Naive B cell (primary cell): ENCODE measurements at regions not wholly inside any gene's neighbourhood (a gene's known extent, or its start where the extent isn't known, plus 50 kb on each side); places are given as distances from the start of the nearest gene placed in this dataset.
"Not testable (repeated sequence)": the region's sequence is repeated elsewhere in the genome, so short reads cannot be mapped to it uniquely, and the experiment has no call there.

Source experiments
- ATAC-seq, 2 donors: fragments of 150-1000 bp; cut with Tn5 transposase; 2 replicates each; pipeline ENCODE4 v1.10.0; 2021; ENCODE audit warnings: low read depth in 2 of 2, mild to moderate bottlenecking in 2 of 2, moderate library complexity in 2 of 2
- DNase-seq: peaks from one replicate; pipeline ENCODE4 v3.0.0; 2022
- H3K27ac Mint-ChIP-seq, 6 donors: one replicate each; pipeline ENCODE4 v1.8.0; 2020 to 2022; ENCODE audit warnings: mild to moderate bottlenecking in 6 of 6, mixed read lengths in 6 of 6, moderate library complexity in 5 of 6, inconsistent platforms in 2 of 6
- H3K27me3 Mint-ChIP-seq, 3 donors: one replicate each; pipeline ENCODE4 v1.8.0; 2021 to 2022; ENCODE audit warnings: mixed read lengths in 3 of 3, mild to moderate bottlenecking in 1 of 3
- H3K36me3 Mint-ChIP-seq, 2 donors: one replicate each; pipeline ENCODE4 v1.8.0; 2020 to 2022; ENCODE audit warnings: mixed read lengths in 2 of 2, inconsistent platforms in 1 of 2, mild to moderate bottlenecking in 1 of 2
- H3K4me1 Mint-ChIP-seq, 3 donors: one replicate each; pipeline ENCODE4 v1.8.0; 2020 to 2022; ENCODE audit warnings: mixed read lengths in 3 of 3, inconsistent platforms in 1 of 3, mild to moderate bottlenecking in 1 of 3, moderate library complexity in 1 of 3
- H3K4me3 Mint-ChIP-seq, 8 donors: one replicate each; pipeline ENCODE4 v1.8.0; 2020 to 2022; ENCODE audit warnings: mild to moderate bottlenecking in 8 of 8, mixed read lengths in 8 of 8, moderate library complexity in 8 of 8, inconsistent platforms in 2 of 8
- H3K9me3 Mint-ChIP-seq, 7 donors: one replicate each; pipeline ENCODE4 v1.8.0; 2020 to 2022; ENCODE audit warnings: mixed read lengths in 7 of 7, mild to moderate bottlenecking in 5 of 7, inconsistent platforms in 2 of 7, moderate library complexity in 1 of 7

- Mint-ChIP-seq H3K9me3 (peaks cover 0 to 1% (median 0%) of the 10 kb centered on the region in 7 donors), H3K27me3 (peaks cover 24 to 42% (median 39%) of the 10 kb centered on the region in 3 donors), H3K36me3 (no peaks in the 10 kb centered on the region), H3K4me3 (no peak overlapping the region), H3K27ac (no peak overlapping the region), H3K4me1 (no peaks in the 10 kb centered on the region)
- DNase-seq (no peak), ATAC-seq (no peak)
These were observed 57.1 kb downstream of the GRIN2B start for GRCh38 chr12:13924286-13924685.

GRCh38 chr12:13918897-13919296 is 62.5 kb downstream of the GRIN2B start:
- peaks cover 18 to 24% (median 23%) of the 10 kb centered on the region in 3 donors for H3K27me3 Mint-ChIP-seq
- H3K27ac Mint-ChIP-seq = no peak overlapping the region
- H3K9me3 Mint-ChIP-seq = peaks cover 0 to 4% (median 0%) of the 10 kb centered on the region in 7 donors
- no peak overlapping the region for H3K4me3 Mint-ChIP-seq
- no peak for ATAC-seq
- DNase-seq = no peak
- H3K36me3 Mint-ChIP-seq = no peaks in the 10 kb centered on the region
- peaks cover 0 to 4% (median 0%) of the 10 kb centered on the region in 3 donors for H3K4me1 Mint-ChIP-seq

DNA sequence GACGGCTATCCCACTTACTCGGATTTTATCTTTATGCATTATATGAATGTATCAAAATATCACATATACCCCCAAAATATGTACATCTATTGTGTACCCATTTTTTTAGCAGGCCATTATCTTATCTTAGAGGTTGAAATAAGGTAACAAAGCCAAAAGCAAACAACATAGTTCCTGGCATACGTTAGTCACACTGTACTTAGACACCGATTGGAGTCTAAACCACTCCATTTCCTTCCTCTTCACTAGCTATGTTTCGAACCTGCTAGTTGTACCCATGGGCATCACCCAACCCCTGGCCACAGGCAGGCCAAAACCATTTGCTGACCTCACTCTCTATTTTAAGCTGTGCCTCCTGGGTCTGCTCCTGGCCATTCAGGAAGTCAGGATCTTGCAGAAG is 66.3 kb downstream of the GRIN2B start:
- Mint-ChIP-seq H3K27me3 (peaks cover 24 to 40% (median 38%) of the 10 kb centered on the region in 3 donors), H3K27ac (no peak overlapping the region), H3K4me3 (no peak overlapping the region), H3K9me3 (peaks cover 0 to 7% (median 0%) of the 10 kb centered on the region in 7 donors), H3K4me1 (peaks cover 0 to 4% (median 0%) of the 10 kb centered on the region in 3 donors), H3K36me3 (no peaks in the 10 kb centered on the region)
- DNase-seq (no peak), ATAC-seq (no peak)

- Mint-ChIP-seq H3K9me3 (peaks cover 0 to 7% (median 0%) of the 10 kb centered on the region in 7 donors), H3K27me3 (peaks cover 18 to 39% (median 36%) of the 10 kb centered on the region in 3 donors), H3K4me1 (no peaks in the 10 kb centered on the region), H3K4me3 (no peak overlapping the region), H3K36me3 (no peaks in the 10 kb centered on the region), H3K27ac (no peak overlapping the region)
- DNase-seq (no peak), ATAC-seq (no peak)
These were observed 68.0 kb downstream of the GRIN2B start for GRCh38 chr12:13913371-13913770.

- H3K27ac Mint-ChIP-seq = peak overlapping the region in 1 of 6 donors; percentile 39
- H3K4me1 Mint-ChIP-seq = no peaks in the 10 kb centered on the region
- DNase-seq (no peak), ATAC-seq (no peak)
- no peaks in the 10 kb centered on the region for H3K36me3 Mint-ChIP-seq
- H3K27me3 Mint-ChIP-seq = peaks cover 20 to 47% (median 36%) of the 10 kb centered on the region in 3 donors
- peaks cover 0 to 7% (median 0%) of the 10 kb centered on the region in 7 donors for H3K9me3 Mint-ChIP-seq
- no peak overlapping the region for H3K4me3 Mint-ChIP-seq
These were observed 69.4 kb downstream of the GRIN2B start for GRCh38 chr12:13911756-13912554.

DNA sequence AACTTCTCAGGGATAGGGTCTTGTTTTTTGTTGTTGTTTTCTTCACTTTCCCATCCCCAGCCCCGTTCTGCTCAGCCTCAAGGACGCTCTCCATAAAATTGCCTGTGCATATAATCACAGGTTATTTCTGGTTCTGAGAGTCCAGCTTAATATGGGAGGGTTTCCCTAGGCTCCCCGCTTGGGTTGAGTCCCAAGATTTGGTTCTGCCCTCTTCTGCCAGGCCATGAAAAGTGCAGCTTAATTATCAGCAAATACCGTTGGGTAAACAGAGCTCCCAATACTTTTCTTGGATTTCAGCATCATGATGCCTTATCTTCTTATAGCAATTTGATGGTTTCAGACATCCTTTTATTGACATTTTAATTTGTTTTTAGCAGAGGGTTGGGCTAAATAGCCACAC is 75.6 kb downstream of the GRIN2B start:
- peaks cover 29 to 43% (median 33%) of the 10 kb centered on the region in 3 donors for H3K27me3 Mint-ChIP-seq
- ATAC-seq = no peak
- no peak overlapping the region for H3K27ac Mint-ChIP-seq
- no peaks in the 10 kb centered on the region for H3K4me1 Mint-ChIP-seq
- no peak overlapping the region for H3K4me3 Mint-ChIP-seq
- peaks cover 0 to 7% of the 10 kb centered on the region in 2 donors for H3K36me3 Mint-ChIP-seq
- DNase-seq = no peak
- peaks cover 0 to 17% (median 8%) of the 10 kb centered on the region in 7 donors for H3K9me3 Mint-ChIP-seq

DNA sequence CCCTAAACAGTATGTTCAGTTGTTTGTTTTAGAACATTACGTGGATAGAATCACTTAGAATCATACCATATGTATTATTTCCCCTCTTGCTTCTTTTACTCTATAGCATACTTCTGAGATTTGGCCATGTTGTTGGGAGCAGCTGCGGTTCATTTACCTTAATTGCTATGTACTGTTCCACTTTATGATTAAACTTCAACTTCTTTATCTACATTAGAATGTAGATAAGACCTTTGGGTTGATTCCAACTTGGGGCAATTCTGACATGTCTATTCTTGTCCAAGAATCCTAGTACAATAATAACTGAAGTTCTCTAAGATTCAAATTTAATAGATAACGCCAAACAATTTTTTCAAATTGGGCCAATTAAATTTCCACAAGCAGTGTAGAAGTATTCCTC is 80.7 kb downstream of the GRIN2B start:
- Mint-ChIP-seq H3K36me3 (peaks cover 0 to 7% of the 10 kb centered on the region in 2 donors), H3K27me3 (peaks cover 10 to 27% (median 16%) of the 10 kb centered on the region in 3 donors), H3K27ac (no peak overlapping the region), H3K4me1 (no peaks in the 10 kb centered on the region), H3K4me3 (no peak overlapping the region), H3K9me3 (peaks cover 0 to 9% (median 6%) of the 10 kb centered on the region in 7 donors)
- ATAC-seq (no peak), DNase-seq (no peak)

GRCh38 chr12:13898387-13898786 is 83.0 kb downstream of the GRIN2B start:
- not testable (repeated sequence) for H3K36me3 Mint-ChIP-seq, H3K4me1 Mint-ChIP-seq, DNase-seq, ATAC-seq, H3K4me3 Mint-ChIP-seq, H3K27ac Mint-ChIP-seq, H3K9me3 Mint-ChIP-seq
- peaks cover 7 to 18% (median 10%) of the 10 kb centered on the region in 3 donors for H3K27me3 Mint-ChIP-seq

GRCh38 chr12:13897811-13898210 is 83.6 kb downstream of the GRIN2B start:
- H3K36me3 Mint-ChIP-seq = no peaks in the 10 kb centered on the region
- H3K4me3 Mint-ChIP-seq = no peak overlapping the region
- peaks cover 0 to 2% (median 0%) of the 10 kb centered on the region in 7 donors for H3K9me3 Mint-ChIP-seq
- ATAC-seq = no peak
- DNase-seq = no peak
- H3K27ac Mint-ChIP-seq = no peak overlapping the region
- H3K4me1 Mint-ChIP-seq = no peaks in the 10 kb centered on the region
- peaks cover 6 to 19% (median 7%) of the 10 kb centered on the region in 3 donors for H3K27me3 Mint-ChIP-seq

DNA sequence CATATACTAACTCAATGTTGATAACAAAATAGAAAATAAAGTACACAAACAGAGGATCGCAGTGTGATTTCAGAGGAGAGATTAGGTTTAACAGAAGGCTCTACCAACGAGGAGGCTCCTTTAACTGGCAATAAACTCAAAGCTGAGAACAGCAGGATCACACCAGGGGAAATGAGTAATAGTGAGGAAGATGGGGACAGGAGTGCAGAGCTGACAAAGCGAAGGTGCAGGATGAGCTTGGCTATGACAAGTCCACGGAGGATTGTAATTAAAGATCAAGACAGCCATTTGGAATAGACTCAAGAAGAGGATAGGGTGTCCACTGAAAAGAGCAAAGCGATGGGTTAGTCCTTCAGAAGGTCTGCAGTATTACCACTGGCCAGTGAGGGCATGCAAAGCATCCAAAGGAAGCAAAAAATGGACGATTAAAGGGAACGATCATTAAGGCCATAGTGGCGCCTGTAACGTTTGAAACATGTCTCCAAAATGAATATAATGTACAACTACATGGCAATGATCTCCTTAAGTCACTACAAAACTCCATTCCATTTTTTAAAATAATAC is 85.3 kb downstream of the GRIN2B start:
- no peak for DNase-seq
- Mint-ChIP-seq H3K27ac (no peak overlapping the region), H3K27me3 (peaks cover 7 to 30% (median 13%) of the 10 kb centered on the region in 3 donors), H3K9me3 (peaks cover 0 to 2% (median 0%) of the 10 kb centered on the region in 7 donors), H3K4me1 (no peaks in the 10 kb centered on the region), H3K4me3 (no peak overlapping the region), H3K36me3 (no peaks in the 10 kb centered on the region)
- no peak for ATAC-seq

GRCh38 chr12:13891902-13892301 is 89.5 kb downstream of the GRIN2B start:
- no peak overlapping the region for H3K27ac Mint-ChIP-seq
- H3K4me3 Mint-ChIP-seq = no peak overlapping the region
- H3K9me3 Mint-ChIP-seq = peaks cover 0 to 2% (median 0%) of the 10 kb centered on the region in 7 donors
- H3K4me1 Mint-ChIP-seq = no peaks in the 10 kb centered on the region
- H3K27me3 Mint-ChIP-seq = peaks cover 18 to 34% (median 25%) of the 10 kb centered on the region in 3 donors
- H3K36me3 Mint-ChIP-seq = no peaks in the 10 kb centered on the region
- ATAC-seq (no peak), DNase-seq (no peak)

DNA sequence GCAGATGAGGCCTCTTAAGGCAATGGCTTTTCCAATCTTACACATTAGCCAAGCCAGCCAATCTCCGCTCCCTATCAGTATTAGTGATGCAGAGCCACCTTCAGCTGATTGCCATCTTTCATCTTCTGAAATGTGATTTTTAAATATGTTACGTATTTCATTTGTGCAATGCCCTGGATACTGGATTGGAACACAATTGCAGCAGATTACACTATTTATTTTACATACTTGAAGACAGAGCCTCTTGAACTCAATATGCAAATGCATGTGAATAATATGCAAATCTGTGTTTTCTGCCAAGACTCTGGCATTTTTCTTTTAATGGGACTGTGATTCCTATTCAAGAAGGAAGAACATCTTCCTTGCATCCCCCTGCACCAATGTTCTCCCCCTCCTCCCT is 90.5 kb downstream of the GRIN2B start:
- Mint-ChIP-seq H3K4me3 (no peak overlapping the region), H3K36me3 (no peaks in the 10 kb centered on the region), H3K9me3 (peaks cover 0 to under 1% (median 0%) of the 10 kb centered on the region in 7 donors), H3K27me3 (peaks cover 18 to 43% (median 25%) of the 10 kb centered on the region in 3 donors), H3K27ac (no peak overlapping the region), H3K4me1 (no peaks in the 10 kb centered on the region)
- ATAC-seq (no peak), DNase-seq (no peak)

- DNase-seq (no peak), ATAC-seq (no peak)
- no peaks in the 10 kb centered on the region for H3K4me1 Mint-ChIP-seq
- peaks cover 0 to 3% (median 2%) of the 10 kb centered on the region in 7 donors for H3K9me3 Mint-ChIP-seq
- H3K27me3 Mint-ChIP-seq = peaks cover 30 to 66% (median 47%) of the 10 kb centered on the region in 3 donors
- no peaks in the 10 kb centered on the region for H3K36me3 Mint-ChIP-seq
- no peak overlapping the region for H3K4me3 Mint-ChIP-seq
- H3K27ac Mint-ChIP-seq = no peak overlapping the region
These were observed 93.5 kb downstream of the GRIN2B start for GRCh38 chr12:13887779-13888388.
